ENCODE measurements at regions not wholly inside any gene's neighbourhood (a gene's known extent, or its start where the extent isn't known, plus 50 kb on each side); places are given as distances from the start of the nearest gene placed in this dataset.

GRCh38 chr16:79372503-79373184 lies 227.9 kb downstream of the MAF start:
- no peak for DNase-seq (ENCODE audit: low read depth, low spot score)
- no peaks in the 10 kb centered on the region for H3K4me1 Mint-ChIP-seq
- H3K36me3 Mint-ChIP-seq (ENCODE audit: low read depth) = peaks cover 4% of the 10 kb centered on the region
- no peak for TF ChIP-seq CTCF (conservative IDR thresholded peaks at IDR 0.05)
- H3K4me3 Mint-ChIP-seq = no peak overlapping the region
- H3K9me3 Mint-ChIP-seq = peaks cover 6% of the 10 kb centered on the region
- no peak overlapping the region for H3K27ac Mint-ChIP-seq (ENCODE audit: unreplicated experiment)
- H3K27me3 Mint-ChIP-seq (ENCODE audit: low read depth) = peaks cover 5% of the 10 kb centered on the region

DNA sequence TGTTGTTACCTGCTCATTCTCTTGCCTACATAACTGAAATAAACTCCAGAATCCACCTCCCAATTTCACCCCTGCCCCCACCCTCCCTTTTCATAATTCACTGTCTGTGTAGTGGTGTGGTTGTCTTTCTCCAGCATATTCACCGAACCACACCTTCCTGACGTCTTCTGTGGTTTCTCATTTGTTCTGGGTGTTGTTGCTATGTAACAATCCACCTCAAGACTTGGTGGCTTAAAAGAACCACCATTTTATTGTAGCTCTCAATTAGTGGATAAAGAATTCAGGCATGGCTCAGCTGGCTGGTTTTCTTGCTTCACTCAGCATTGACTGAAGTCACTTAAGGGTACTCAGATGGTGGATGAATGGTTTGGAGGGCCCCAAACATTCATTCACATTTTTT lies 229.8 kb downstream of the MAF start:
- H3K27ac Mint-ChIP-seq (ENCODE audit: unreplicated experiment) = no peak overlapping the region
- H3K9me3 Mint-ChIP-seq = peaks cover 6% of the 10 kb centered on the region
- no peaks in the 10 kb centered on the region for H3K4me1 Mint-ChIP-seq
- TF ChIP-seq CTCF (conservative IDR thresholded peaks at IDR 0.05) = no peak
- peaks cover 5% of the 10 kb centered on the region for H3K27me3 Mint-ChIP-seq (ENCODE audit: low read depth)
- H3K4me3 Mint-ChIP-seq = no peak overlapping the region
- H3K36me3 Mint-ChIP-seq (ENCODE audit: low read depth) = peaks cover 4% of the 10 kb centered on the region
- DNase-seq (ENCODE audit: low read depth, low spot score) = no peak

DNA sequence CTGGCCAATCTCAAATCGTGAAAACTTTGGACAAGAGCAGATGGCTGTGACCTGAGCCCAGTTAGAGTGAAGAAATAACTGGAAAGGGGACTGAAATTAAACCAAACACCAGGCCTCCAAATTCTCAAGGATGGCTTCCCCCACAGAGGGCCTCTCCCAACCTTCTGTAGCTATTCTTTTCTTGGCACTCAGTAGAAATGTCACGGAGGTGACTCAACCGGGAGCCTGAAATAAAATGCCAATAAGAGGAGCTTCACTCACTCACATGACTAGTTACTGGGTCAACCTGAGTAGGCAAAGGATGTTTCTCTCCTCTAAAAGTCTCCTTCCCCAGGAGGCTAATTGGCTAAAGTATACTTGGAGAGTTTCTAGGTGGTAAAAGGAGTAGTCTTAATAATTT lies 230.7 kb downstream of the MAF start:
- Mint-ChIP-seq H3K4me3 (no peak overlapping the region), H3K4me1 (no peaks in the 10 kb centered on the region), H3K36me3 (ENCODE audit: low read depth) (peaks cover 4% of the 10 kb centered on the region), H3K27me3 (ENCODE audit: low read depth) (peaks cover 5% of the 10 kb centered on the region), H3K9me3 (peaks cover 3% of the 10 kb centered on the region), H3K27ac (ENCODE audit: unreplicated experiment) (no peak overlapping the region)
- TF ChIP-seq CTCF (conservative IDR thresholded peaks at IDR 0.05) = no peak
- no peak for DNase-seq (ENCODE audit: low read depth, low spot score)

- H3K4me3 Mint-ChIP-seq = no peak overlapping the region
- no peak overlapping the region for H3K27ac Mint-ChIP-seq (ENCODE audit: unreplicated experiment)
- H3K36me3 Mint-ChIP-seq (ENCODE audit: low read depth) = peaks cover 4% of the 10 kb centered on the region
- H3K4me1 Mint-ChIP-seq = no peaks in the 10 kb centered on the region
- H3K9me3 Mint-ChIP-seq = peaks cover 7% of the 10 kb centered on the region
- no peak for DNase-seq (ENCODE audit: low read depth, low spot score)
- no peak for TF ChIP-seq CTCF (conservative IDR thresholded peaks at IDR 0.05)
- peaks cover 16% of the 10 kb centered on the region for H3K27me3 Mint-ChIP-seq (ENCODE audit: low read depth)
Observed at GRCh38 chr16:79367822-79368221, 232.7 kb downstream of the MAF start.

- Mint-ChIP-seq H3K27ac (ENCODE audit: unreplicated experiment) (no peak overlapping the region), H3K36me3 (ENCODE audit: low read depth) (peaks cover 4% of the 10 kb centered on the region), H3K4me3 (no peak overlapping the region), H3K27me3 (ENCODE audit: low read depth) (peaks cover 22% of the 10 kb centered on the region), H3K4me1 (no peaks in the 10 kb centered on the region), H3K9me3 (peaks cover 7% of the 10 kb centered on the region)
- no peak for TF ChIP-seq CTCF (conservative IDR thresholded peaks at IDR 0.05)
- no peak for DNase-seq (ENCODE audit: low read depth, low spot score)
Observed at GRCh38 chr16:79366635-79367034, 233.9 kb downstream of the MAF start.
